GM18909 (cell line): ENCODE measurements at regions not wholly inside any gene's neighbourhood (a gene's known extent, or its start where the extent isn't known, plus 50 kb on each side); places are given as distances from the start of the nearest gene placed in this dataset.

Source experiments
- ATAC-seq: cut with Tn5 transposase; IDR thresholded peaks from one replicate; pipeline ENCODE4 v1.9.1; 2021; ENCODE audit warnings: mild to moderate bottlenecking; ENCODE audit not compliant: unreplicated experiment, poor library complexity

DNA sequence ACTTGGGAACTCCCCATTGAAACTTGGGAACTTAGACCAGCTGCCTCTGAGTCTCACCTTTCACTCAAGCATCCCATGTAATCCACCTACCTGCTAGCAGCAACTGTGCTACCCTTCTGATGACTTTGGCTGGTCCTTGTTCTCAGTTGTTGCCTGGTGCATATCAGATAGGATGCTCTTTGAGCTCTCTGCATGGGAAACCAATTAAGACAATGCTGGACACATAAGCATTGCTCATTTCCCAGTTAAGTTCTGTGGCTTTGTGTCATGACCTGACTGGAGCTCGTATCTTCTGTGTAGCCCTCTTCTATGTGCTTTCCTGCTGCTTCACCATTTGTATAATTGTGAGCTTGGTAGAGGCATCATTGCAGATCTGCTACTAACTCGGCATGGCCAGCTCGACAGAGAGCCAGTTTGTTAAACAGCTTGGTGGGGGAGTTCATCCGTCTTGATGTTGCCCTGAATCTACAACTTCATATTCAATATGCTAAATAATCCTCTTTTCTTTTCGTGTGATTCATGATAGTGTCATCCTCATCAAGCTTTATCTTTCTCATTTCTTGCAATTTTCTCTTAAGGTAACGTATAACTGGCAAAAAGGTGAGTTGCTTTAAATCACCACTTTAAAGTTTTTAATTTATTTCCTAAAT, 447.5 kb upstream of the SLC14A2 start:
- ATAC-seq = no peak

DNA sequence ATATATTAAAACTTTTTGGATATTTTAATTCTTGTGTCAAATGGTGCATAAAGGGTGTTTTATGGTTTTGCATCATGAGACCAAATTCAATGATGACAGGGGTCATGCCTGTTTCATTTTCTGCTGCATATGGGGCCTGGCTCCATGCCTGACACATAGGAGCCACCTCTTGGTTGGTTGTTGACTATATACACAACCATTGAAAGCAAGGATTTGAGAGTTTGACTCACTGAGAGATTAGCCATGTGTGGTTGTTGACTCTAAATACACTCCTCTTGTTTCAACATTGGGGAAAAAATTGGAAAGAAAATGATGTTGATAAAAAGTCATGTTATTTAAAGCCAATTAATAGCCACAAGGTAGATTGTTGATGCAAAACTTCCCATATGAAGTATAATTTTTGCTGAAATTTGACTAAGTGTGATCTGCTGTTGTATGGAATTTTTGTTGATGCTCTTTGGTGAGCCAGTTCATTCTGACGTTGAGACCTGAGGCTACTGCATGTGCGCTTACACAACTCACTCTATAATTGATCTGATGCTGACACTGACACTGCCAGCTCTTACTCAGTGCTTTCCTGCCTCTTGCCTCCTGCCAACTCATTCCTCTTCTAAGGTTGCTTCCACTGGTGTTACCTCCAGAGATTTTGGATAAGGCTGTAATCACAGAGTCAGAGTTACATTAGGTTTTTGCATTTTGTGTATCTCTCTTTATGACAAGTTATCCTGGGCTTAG, 446.2 kb upstream of the SLC14A2 start:
- no peak for ATAC-seq

DNA sequence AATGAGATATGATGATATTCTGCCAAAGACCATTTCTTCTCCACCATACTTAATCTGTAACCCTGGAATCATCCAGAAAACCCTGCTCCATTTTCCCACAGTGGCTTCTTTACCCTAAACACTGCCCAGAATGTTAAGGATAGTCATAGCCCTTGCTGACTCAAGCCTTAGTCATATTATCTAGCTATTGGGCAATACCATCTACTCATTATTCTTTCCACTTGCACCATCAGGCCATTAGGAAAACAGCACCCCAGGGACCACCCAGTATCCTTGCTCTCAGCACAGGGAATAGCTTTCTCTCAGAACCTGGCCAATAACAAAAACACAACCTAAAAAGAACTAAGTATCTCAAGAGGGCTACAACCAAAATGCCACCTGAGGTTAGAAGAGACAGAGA, 445.7 kb upstream of the SLC14A2 start:
- ATAC-seq = no peak

DNA sequence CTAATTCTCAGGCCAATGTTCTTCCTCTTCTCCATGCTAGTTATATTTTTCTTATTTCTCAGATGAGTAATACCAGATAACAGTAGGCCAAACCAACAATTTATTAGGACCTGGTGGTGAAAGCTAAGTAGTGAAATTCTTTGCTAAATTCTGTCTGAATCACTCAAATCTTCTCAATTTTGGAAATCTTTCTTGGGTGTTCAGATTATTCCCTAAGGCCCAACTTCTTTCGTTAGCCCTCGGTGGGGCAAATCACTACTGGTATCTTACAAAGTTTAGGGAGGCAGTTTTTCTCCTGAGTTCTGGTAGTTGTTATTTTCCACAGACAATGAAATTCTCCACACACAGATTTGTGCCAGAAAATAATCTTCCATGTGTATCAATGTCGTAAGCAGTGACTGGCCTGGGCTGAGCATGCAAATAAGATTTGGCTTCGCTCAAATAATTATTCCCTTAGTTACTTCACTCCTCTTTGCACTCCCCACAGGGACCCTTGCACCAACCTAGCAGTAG, 443.5 kb upstream of the SLC14A2 start:
- ATAC-seq = no peak

DNA sequence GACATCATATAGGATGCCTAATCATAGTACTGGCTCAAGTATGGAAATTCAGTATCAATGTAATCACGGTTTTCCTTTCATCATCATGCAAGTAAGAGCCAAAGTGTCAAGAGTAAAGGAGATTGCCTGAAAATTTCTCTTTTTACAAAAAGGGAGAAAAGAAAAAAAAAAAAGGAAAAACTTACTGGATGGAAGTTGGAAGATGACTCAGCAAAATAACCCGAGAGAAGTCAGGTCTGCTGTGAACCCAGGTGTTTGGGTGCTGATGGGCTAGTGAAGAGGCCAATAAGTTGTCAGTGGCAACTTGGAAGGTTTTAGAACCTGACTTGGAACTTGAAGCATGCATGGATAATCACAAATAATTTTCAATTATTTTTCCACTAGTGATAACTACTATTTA, 441.9 kb upstream of the SLC14A2 start:
- ATAC-seq = no peak

DNA sequence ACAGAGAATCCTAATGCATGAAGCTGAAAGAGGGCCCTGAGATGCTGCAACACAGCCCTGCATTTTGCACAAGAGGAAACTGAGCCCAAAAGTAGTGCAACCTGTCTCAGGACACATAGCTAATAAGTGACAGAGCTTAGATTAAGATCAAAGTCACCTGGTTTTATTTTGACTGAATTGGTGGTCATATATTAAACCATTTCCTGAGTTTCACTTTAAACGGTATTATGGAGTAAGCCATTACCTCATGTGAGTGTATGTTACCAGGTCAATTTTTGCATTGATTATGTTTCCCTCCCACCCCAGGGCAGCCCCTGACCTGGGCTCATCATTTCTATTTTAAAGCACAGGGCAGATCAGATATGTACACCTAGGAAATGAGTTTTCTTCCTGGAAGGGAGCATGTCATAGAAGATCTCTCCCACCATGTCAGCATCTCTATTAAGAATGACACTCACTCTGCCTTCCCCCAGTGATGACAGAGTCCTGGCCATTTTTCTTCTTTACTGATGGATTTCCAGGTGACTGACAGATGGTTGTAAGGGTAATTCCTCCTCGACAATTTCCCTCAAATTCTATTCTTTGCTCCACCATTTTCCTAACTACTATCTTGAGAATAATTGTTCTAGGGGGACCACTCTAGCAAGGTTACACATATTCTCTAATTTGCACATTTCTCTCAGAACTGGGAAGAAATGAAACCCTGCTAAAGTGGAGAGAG, 441.3 kb upstream of the SLC14A2 start:
- ATAC-seq = peak; percentile 88

DNA sequence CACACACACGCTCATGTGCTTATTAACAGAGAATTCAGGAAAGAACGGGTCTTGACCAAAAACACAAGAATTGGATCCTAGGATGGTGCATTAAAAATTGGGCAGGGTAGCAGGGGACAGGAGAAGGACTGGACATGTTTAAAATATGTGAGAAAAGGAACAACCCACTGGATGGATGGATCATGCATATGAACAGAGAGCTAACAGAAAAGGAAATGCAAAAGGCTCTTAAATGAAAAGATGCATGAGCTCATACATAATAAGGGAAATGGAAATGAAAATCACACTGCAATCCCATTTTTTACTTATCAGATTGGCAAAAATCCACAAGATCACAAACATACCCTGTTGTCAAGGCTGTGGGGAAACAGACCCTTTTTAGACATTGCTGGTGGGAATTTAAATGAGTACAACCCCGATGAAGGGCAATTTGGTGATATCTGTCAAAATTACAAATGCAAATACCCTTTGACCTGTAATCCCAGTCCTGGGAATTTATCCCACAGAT, 440.6 kb upstream of the SLC14A2 start:
- no peak for ATAC-seq

DNA sequence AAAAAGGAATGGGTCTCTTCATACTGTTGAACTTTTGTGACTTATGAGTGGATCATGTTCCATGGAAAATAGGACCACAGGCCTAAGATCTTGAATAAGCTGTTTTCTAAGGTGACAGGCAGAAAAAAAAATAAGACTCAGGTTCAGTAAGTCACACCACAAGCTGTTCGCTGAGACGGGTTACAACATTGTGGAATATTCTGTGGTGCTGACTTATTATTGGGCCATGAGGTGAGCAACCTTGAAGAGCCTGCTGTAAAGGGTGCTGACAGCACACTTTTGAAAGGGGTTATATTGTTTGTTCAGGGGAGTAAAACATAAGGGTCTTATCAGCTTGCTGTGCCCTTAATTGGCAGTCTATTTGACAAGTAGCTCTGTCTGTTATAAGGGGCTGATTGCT, 439.8 kb upstream of the SLC14A2 start:
- no peak for ATAC-seq

DNA sequence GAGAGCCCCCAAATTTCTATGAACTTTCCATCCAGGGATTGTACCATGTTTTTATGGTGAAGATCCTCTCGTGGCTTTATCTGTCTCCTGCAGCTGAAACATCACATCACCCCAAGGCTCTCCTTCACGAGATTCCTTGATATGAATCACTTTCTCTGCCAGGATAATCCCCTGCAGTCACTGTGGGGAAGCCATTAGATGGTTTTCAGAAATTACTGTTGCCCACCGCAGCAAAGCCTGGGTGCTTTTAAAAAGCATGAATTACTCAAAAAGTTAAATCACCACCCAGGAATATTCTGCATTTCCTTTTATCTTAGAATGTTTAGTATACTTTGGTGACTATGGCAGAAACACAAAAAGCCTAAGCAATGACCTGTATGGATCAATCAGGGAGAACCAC, 428.4 kb upstream of the SLC14A2 start:
- ATAC-seq = no peak

DNA sequence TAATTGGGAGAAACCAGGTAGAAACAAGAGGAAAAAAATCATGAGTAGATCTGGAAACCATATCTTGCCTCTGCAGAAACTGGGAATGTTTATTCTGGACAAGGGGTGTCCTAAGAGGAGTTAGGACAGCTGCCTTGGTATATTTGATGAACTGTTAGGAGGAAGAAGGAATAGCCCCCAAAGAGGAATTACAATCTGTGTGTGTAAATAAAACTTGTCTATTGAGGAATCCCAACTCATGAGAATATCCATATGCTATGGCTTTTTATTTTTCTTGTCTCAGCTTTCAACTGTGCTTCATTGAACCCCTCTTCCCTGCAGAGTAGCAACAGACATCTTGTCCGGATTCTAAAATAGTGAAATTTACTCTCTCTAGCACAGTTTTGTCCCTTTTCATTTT, 423.5 kb upstream of the SLC14A2 start:
- no peak for ATAC-seq

DNA sequence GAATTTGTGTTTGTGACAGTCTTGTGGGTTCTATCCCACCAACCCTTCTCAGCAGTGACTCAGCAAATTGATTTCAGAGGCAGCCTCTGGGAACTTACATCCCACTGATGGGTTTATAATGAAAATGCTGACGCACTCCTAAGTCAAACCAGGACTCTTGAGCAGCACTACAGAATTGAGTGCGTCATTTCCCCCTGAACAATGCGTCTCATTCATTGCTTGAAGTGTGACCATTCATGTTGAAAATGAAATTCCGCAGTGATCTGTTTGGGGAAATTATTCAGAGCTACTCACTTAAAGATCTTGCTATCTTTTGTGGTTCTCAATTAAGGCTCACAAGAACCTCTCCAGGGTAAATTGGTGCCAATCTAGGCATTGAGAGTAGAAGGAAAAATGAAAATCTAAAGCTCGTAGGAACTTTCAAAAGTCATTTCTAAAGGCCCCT, 417.7 kb upstream of the SLC14A2 start:
- peak; percentile 99 for ATAC-seq

DNA sequence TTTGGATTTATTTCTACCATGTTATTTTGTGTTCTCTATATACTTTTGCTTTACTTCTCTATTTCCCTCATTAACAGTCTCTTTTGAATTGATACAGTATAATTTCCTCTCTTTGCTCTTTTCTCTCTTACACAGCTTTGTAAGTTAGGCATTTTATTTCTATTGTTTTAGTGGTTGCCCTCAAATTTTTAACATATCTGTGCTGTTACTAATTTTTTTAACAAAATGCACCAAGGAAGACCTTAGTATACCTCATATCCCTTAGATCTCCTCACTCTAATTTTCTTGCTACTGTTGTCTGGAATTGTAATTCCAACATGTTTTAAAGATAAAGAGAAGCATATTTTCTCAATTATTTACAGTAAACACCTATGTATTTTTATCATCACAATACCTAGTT, 416.8 kb upstream of the SLC14A2 start:
- ATAC-seq = no peak

DNA sequence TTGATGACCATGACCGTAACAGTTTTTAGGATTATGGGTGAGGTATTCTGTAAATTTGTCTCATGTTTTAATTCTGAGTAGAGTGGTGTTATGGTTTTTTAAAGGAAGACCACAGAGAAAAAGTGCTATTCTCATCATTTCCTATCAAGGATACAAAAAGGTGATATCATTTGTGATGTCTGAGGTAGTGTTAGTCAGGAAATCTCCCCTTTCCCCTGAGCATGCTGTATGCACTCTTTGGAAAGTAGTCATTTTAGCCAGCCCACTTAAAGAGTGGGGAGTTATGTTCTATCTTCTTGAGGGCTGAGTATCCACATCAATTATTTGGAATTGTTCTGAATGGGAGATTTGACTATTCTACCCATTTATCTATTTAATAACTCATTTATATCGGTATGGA, 414.2 kb upstream of the SLC14A2 start:
- ATAC-seq = no peak

DNA sequence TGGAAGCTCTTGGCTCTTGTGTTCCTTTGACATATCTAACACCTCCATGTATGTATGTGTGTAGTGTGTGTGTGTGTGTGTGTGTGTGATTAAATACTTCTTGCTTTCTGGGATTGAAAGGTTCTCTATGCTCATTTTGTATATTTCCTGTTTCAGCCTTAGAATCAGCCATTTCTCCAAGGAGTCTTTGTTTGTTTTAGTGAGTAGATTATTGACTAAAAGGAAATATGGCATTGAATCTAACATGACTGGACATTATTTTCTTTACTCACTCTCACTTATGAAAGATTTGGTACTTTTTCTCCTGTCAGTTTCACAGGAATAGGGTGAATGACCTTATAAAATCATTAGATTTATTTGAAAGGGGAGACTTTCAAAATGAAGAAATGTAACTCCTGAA, 413.8 kb upstream of the SLC14A2 start:
- no peak for ATAC-seq

DNA sequence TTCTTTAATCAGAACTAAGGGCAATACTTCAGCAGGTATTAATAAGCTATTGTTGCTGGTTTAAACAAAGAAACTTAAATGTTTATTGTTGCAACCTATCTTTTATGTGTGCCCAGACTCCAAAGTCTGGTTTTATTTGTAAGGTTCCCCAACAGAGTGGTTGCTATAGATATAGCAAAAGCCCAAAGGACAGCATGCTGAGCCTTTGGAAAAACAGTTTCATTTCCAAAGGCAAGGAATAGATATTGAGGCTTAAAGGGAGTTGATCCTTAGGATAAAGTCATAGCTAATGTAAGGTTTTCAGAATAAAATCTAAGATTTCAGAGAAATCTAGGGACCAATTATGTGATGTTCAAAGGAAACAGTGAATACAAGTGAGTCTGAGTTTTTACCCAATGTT, 413.2 kb upstream of the SLC14A2 start:
- no peak for ATAC-seq

DNA sequence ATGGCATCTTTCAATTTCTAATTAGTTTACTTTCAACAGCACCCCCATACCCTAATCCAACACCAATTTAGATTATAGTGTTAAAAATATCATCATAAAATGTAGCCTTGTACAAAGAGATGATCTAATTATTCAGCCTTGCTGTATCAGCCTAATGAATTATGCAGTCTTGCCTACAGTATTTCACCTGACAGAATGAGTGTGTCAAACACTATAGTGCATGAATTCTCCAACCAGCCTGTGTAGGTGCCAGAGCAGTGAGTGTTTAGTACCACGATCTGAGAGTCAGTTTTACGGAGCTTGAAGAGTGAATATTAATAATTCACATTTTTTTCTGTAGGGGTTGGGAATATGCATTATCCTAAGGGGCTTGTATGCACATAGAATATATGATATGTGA, 411.6 kb upstream of the SLC14A2 start:
- no peak for ATAC-seq

DNA sequence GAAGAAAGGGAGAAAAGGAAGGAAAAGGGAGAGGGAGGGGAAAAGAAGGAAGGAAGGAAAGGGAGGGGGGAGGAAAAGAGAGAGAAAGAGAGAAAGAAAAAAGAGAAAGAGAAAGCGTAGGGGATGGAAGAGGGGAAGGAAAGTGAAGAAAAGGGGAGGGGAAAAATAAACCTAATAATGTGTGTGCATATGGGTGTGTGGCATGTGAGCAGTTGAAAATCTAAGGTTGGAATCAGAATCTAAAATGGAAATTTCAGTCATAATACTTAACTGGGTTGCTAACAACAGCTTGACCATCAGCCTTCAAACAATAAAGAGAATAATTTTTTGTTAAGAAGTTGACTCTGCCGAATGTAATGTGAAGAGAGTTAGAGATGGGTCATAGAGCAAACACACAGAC, 407.9 kb upstream of the SLC14A2 start:
- no peak for ATAC-seq

DNA sequence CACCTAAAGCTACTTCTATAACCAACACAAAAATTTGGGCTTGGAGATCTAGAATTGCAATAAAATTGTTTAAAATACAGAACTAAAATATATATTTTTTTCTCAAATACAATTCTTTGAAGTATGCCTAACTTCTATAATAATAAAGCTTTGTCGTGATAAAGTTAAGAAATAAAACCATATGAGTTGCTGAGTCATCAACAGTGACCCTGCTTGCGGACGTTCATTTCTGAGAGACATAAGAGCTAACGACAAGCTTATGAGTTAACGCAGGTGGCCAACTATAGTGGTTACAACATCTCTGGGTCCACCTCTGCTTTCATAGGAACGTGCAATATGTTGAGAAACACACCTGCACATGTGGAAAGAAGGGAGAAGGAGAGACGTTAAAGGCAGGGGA, 407.1 kb upstream of the SLC14A2 start:
- ATAC-seq = no peak

DNA sequence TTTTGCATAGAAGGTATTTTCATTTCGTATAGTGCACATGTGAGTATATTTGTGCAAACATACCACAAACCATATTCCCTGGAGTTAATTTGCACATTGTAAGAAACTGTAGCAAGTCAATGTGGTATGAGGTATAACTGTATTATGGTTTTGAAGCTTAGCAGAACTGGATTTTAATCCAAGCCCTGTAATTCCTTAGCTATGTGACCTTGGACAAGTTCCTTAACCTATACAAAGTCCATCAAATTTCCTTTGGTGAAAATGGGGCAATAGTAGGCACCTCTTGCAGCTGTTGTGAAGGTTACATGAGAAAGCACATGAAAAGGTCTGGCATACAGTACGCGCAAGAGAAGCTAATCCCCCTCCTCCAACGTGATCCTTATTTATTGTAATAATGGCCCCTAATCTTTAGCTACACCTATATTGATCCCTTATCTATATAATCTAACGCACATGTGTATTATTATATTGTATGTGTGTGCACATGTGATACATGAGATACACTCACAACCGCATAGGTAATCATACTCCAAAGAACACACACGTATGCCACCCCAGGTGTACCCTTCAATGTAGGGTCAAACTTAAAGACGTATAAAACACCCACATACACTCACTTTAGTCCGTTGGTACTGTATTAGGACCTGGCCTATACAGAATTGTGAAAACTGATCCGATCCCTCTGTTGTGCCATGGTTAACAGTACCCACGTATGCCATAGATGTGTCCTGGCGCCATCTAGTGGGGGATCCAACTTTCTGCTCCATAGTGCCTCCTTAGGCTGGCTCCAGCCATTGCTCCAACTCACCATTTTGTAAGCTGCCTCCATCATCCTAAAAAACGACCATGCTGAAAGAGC, 402.9 kb upstream of the SLC14A2 start:
- peak; percentile 99 for ATAC-seq

DNA sequence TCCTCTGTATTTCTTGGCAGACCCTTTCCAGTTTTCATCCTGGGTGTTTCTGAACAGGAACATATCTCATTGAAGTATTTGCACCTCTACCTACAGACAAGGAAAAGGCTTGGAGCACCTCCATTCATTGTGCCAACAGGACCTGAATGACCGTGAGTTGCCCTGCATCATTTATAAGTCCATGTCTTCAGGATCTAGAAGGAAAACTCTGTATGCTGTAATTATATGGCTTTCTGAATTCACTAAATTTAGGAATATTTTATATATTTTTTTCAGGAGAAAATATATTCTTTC, 402.3 kb upstream of the SLC14A2 start:
- ATAC-seq = peak; percentile 22
